ENCODE measurements at regions not wholly inside any gene's neighbourhood (a gene's known extent, or its start where the extent isn't known, plus 50 kb on each side); places are given as distances from the start of the nearest gene placed in this dataset.

DNA sequence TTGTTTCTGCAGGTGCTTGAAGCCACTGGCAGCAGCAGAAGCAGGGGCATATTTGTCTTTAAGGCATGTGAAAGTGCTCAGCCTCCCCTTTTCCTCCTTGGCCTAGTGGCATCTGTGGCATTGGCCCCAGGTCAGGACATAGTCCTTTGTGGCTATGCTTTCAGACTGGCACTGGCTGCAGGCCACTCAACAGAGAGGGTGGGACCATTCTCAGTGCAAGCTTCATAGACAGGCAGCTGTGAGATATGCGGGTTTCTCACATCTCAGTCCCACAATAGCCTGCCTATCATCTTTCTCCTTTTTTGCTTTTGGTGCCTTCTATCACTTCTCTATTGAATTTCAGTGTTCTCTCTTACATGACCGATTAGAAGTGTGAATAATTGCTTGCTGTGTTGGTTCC lies 104.8 kb downstream of the ACTRT1 start:
- TF ChIP-seq, protein P1, sequence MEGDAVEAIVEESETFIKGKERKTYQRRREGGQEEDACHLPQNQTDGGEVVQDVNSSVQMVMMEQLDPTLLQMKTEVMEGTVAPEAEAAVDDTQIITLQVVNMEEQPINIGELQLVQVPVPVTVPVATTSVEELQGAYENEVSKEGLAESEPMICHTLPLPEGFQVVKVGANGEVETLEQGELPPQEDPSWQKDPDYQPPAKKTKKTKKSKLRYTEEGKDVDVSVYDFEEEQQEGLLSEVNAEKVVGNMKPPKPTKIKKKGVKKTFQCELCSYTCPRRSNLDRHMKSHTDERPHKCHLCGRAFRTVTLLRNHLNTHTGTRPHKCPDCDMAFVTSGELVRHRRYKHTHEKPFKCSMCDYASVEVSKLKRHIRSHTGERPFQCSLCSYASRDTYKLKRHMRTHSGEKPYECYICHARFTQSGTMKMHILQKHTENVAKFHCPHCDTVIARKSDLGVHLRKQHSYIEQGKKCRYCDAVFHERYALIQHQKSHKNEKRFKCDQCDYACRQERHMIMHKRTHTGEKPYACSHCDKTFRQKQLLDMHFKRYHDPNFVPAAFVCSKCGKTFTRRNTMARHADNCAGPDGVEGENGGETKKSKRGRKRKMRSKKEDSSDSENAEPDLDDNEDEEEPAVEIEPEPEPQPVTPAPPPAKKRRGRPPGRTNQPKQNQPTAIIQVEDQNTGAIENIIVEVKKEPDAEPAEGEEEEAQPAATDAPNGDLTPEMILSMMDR (IDR thresholded peaks at IDR 0.05 in 2 of 3, conservative IDR thresholded peaks at IDR 0.05 in 1 of 3; ENCODE audit: control insufficient read depth in 2 of 3, extremely low read depth in 1 of 3, insufficient read depth in 1 of 3, low read depth in 3 of 3, low read length in 3 of 3) = no peak
- no peak for TF ChIP-seq EZH2 (IDR thresholded peaks at IDR 0.05; ENCODE audit: borderline replicate concordance, control insufficient read depth, low read depth, low read length)
- no peak for TF ChIP-seq ZZZ3 (IDR thresholded peaks at IDR 0.05; ENCODE audit: control insufficient read depth, insufficient read length, low read depth)
- TF ChIP-seq TCF12 (IDR thresholded peaks at IDR 0.05; ENCODE audit: low read depth, low read length) = no peak
- TF ChIP-seq, protein P2, sequence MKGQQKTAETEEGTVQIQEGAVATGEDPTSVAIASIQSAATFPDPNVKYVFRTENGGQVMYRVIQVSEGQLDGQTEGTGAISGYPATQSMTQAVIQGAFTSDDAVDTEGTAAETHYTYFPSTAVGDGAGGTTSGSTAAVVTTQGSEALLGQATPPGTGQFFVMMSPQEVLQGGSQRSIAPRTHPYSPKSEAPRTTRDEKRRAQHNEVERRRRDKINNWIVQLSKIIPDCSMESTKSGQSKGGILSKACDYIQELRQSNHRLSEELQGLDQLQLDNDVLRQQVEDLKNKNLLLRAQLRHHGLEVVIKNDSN (IDR thresholded peaks at IDR 0.05; ENCODE audit: borderline replicate concordance, extremely low read length, insufficient read depth, low read depth, low read length) = no peak
- no peak for TF ChIP-seq ZBED1 (IDR thresholded peaks at IDR 0.05; ENCODE audit: borderline replicate concordance)
- TF ChIP-seq IKZF2 (IDR thresholded peaks at IDR 0.05) = no peak
- no peak for TF ChIP-seq RAD21 (IDR thresholded peaks at IDR 0.05; ENCODE audit: insufficient read depth, low read depth, low read length)
- TF ChIP-seq, protein P3, sequence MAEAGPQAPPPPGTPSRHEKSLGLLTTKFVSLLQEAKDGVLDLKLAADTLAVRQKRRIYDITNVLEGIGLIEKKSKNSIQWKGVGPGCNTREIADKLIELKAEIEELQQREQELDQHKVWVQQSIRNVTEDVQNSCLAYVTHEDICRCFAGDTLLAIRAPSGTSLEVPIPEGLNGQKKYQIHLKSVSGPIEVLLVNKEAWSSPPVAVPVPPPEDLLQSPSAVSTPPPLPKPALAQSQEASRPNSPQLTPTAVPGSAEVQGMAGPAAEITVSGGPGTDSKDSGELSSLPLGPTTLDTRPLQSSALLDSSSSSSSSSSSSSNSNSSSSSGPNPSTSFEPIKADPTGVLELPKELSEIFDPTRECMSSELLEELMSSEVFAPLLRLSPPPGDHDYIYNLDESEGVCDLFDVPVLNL (IDR thresholded peaks at IDR 0.05; ENCODE audit: low read depth, low read length) = no peak
- TF ChIP-seq NRF1 (conservative IDR thresholded peaks at IDR 0.05; ENCODE audit: low read depth, low read length) = no peak

Measured in GM12878 (cell line).